GM21786 (cell line): ENCODE measurements at regions not wholly inside any gene's neighbourhood (a gene's known extent, or its start where the extent isn't known, plus 50 kb on each side); places are given as distances from the start of the nearest gene placed in this dataset.
"Not testable (repeated sequence)": the region's sequence is repeated elsewhere in the genome, so short reads cannot be mapped to it uniquely, and the experiment has no call there.

ENCODE experiments used
- ATAC-seq: cut with Tn5 transposase; IDR thresholded peaks from one replicate; pipeline ENCODE4 v1.9.1; 2021; ENCODE audit not compliant: unreplicated experiment

DNA sequence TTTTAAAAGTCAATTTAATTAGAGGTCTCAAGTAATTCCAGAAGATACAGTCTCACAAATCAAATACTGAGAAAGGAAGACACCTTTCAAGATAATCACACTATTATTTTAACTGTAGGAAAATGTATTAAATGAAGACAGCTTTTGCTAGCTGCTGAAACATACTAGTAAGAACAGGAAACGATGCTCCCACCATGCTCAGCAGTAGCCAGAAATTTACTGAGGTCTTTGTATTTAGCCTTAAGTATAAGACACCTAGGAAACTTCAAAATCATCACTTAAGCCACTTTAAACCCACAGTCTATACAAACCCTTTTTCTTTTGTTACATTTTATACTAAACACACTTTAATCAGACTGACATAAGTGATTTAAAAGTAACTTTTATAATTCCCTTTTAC lies 72.7 kb upstream of the NPIPB12 start:
- ATAC-seq, result not testable (repeated sequence)

DNA sequence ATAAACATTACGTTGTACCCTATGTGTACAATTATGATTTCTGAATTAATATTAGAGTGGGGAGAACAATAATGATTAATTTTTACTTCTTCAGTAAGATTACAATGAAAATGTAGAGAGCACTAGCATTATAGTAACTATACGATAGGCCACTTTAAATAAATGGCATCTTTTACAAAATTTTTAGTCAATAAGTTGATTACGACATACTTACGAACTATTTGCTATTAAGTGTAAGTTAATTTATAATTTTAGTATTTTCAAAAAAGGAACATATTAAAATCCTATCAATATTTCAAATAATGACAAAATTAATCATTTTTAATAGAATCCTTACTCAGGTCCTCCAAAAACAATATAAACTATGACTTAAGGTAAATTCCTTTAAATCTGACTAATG lies 75.6 kb upstream of the NPIPB12 start:
- ATAC-seq, result not testable (repeated sequence)

DNA sequence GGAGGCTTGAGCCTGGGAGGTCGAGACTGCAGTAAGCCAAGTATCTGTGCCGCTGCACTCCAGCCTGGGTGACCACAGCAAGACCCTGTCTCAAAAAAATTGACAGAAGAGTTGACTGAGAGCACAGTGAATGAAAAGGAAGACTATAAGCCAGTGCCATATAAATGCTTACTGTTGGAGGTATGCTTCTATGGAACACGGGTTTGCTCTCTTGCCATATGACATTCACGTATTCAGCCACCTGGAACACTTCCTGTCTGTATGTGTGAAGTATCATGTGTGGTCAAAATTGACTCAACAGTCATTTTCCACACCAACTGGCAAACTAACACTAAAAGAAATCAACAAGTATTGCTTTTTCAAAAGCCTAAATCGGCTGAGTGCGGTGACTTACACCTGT lies 71.1 kb upstream of the SPN start:
- not testable (repeated sequence) for ATAC-seq

DNA sequence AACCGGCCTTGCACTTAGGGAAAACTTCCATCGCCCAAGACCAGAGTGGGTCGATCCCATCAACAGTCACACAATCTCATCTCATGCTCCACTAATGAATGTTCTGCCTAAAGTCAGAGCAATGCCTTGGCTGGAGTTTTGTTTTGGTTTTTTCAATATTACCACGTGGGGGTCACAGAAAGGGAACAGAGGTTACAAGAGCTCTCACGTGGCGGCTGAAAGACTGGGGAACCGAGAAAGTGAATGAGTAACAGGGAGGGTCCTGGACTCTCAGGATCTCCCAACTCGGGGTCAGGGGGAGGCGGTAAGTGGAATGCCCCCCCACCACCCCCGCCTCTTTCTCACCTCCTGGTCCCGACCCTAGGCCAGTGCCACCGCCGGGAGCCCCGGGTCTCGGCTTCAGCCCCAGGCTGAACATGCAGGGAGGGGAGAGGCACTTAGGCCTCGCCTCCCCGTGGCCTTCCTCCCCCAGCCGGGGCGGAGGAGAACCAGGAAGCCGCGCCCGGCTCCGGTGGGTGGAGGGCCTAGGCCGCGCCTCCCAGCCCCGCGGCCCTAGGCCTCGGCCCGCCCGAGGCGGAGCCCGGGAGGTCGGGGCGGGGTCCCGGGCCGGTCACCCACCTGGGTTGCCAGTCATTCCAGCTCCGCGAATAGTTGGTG lies 68.7 kb upstream of the SPN start:
- peak; percentile 30 for ATAC-seq

DNA sequence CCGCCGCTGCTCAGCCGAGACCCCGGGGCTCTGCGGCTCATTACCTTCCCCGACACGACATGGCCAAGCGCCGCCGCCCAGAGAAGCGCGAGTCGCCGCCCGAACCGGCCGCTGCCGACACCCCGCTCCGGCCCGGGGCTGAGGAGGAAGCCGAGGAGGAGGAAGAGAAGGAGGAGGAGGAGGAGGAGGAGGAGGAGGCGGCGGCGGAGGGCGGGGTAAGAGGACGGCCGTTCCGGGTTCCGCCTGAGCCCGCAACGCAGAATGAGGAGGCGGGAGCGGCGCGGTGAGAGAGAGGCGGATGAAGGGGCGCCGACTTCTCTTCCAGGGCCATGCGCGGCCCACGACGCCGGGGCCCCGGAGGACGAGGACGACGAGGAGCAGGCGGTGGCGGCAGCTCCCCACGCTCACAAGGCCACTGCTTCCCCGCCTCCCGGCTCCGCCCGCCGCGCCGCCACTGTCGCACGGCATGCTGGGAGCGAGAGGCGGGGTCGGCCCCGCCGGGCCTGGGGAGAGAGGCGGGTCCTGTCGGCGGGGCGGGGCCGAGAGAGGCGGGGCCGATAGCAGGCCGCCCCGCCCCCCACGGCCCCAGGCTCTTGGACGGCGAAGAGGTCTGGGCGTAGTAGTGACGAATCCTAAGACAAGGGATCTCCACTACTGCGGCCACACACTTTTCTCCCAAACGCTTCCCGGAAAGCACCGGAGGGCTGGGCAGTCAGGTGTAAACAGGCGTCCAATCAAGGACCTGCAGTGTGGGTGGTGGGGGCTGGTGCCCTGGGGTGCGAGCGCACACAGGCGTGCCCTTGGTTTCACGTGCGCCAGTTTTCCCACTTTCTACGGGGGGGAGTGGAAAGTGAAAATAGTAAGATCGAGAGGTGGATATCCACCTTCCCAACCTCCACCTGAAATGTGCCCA lies 67.9 kb upstream of the SPN start:
- ATAC-seq, result peak; percentile 61

DNA sequence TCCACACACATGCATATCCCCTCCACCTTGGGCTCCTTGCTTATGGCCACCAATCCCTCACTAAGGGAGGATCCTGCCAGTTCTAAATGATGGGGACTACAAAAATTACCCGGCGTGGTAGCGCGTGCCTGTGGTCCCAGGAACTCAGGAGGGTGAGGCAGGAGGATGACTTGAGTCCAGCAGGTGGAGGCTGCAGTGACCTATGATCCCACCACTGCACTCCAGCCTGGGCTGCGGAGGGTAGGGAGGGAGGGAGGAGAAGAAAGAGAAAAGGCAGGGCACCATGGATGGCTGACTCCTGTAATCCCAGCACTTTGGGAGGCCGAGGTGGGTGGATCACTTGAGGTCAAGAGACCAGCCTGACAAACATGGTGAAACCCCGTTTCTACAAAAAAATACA lies 66.0 kb upstream of the SPN start:
- not testable (repeated sequence) for ATAC-seq

DNA sequence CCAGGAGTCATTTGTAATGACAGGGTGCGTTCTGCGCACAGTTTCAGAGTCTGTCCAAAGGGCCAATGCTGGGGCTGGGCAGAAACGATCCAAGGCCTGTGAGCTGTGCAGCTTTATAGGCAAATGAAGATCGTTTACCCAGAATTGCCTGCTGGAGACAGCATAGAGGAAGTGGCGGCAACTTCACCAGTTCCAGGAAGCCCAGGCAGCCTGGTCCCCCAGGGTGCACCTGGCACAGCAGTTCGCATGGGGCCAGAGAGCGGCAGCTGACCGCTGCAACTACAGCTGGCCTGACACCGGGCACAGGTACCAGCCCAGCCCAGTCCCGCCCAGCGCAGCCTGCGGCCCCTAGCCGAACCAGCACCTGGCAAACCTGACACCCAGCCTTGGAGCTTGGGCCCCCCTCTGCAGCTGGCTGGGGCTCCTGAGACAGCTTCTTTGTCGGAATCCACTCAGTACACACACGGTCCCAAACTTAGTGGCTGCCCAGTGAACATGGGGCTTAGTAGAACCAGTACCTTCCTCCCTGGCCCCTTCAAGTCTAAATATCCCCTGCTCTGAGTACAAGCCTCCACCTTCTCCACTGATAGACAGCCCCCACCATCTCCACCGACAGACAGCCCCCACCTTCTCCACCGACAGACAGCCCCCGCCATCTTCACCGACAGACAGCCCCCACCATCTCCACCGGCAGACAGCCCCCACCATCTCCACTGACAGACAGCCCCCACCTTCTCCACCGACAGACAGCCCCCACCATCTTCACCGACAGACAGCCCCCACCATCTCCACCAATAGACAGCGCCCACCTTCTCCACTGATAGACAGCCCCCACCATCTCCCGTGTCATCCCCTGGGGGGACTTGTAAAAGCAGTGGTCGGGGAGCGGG lies 62.7 kb upstream of the SPN start:
- peak; percentile 39 for ATAC-seq

DNA sequence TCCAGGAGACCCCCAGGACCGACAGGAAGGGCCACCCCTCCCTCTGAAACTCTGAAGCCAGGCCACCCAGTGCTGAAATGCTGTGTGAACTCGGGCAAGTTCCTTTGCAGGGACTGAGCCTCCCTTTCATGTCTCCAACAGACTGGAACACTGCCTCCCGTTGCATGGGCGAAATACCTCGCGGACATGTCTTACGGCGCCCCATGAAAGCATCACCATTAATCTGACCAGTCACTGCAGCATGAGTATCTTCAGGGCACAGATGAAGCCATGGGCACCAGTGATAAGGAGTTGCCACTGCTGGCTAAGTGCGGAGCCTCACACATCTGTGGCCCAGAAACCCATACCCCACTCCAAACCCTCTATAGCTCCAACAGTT lies 60.8 kb upstream of the SPN start:
- not testable (repeated sequence) for ATAC-seq

DNA sequence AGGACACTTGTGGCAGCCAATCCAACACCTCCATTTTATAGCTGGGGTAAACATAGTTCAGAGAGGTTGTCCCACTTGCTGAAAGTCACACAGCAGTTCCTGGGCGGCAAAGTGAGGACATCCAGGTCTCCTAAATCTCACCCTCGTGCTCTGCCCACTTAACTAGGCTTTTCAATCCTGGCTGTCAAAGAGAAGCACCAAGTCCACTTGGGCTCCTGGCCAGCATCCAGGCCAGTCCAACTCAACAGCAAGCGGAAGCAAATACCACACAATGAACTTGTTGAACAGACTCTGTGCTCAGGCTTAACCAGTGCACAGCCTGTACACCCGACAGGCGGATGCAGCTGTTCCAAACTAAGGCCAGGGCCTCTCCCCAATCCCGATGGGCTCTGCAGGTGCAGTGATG lies 60.4 kb upstream of the SPN start:
- ATAC-seq, result not testable (repeated sequence)

DNA sequence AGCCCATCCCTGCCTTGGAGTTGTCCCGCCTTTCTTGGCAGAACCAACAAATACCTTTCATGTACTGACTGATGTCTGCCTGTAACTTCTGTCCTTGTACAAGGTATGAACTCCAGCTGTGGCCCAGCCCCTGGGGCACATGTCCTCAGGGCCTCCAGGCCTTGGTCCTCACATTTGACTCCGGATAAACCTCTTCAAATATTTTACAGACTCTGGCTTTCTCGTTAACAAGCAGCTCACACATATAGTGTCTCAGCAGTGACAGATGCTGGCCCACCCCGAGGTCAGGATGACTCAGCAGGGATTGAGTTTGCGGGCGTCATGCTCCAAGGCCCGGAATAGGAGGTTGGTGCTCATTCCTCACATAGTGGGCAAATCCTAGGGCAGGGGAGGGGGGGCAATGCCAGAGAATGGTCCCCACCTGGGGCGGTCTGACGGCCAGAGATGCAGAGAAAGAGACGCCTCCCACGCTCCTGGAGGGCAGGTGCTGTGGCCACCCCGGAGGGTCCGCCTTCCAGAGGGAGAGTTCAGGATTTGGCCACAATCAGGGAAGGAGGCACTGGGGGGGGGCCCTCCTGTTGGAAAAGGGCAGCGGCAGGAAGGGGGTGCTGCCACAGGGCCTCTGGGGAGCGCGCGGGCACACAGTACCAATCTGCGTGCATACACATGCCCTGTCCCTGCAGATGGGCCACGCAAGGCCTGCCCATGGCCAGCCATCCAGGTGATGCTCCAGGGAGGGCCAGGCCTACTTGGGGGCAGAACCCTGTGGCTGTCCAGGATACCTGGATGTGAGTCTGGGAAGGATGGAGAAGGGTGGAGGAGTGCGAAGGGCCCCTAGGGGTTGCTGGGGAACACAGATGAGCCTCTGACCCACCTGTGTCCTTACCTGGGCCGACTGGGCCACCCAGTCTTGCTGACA lies 58.2 kb upstream of the SPN start:
- not testable (repeated sequence) for ATAC-seq

DNA sequence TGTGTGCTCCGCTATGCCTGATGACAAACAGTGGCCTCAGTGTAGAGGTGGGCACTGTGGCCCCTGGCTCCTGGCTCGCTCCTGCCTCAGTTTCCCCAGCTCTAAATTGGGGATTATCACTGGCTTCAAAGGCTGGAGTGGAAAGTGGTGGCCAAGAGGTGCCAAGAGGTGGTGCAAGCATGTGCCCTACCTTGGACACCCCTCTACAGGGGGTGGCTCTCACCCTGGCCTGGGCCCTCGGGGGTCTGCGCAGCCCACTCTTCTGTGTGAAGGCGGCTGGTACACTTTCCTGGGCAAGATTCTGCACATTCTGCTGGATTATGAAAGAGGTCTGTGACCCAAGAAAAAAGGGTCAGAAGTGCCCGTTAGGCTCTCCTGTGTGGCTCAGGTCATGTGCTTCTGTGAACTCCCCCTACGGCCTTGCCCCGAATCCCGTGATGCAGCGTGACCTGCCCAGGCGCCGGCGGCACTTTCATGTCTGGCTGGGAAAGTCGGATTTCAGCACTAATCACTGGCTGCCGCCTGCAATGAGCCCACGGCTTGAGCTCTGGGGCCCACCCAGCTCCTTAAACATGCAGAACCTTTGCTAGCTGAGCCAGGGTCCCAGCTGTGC lies 57.3 kb upstream of the SPN start:
- not testable (repeated sequence) for ATAC-seq

DNA sequence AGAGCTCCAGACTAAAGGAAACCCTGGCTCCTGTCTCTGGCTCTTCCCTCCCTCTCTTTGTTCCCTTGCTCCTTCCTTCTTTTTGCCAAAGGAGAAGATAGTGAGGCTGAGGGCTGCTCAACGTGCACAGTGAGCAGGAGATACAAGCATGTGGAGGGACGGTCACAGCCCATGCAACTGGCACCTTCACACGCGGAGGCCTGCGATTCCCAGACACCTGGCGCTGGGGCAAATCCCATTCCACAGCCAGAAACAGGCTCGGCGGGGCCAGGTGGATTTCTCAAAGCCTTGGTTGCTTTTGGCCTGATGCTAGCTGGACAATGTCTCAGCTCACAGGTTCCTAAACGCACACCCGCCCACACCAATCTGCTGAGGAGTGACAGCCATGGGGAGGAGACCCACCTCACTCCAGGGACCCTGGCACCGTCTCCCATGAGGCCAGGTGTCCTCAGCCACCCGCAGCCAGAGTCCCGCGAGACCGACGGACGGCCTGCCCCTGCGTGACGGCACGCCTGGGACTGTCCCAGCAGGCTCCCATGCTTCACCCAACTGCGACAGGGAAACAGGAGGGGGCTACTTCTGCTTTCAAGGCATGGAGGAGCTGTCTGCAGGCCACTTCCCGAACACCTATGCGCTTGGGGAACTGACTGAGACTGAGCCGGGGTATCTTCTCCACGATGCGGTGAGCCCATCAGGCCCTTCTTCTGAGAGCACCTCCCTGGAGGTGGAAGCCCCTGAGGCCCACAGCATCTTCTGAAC lies 56.2 kb upstream of the SPN start:
- ATAC-seq, result not testable (repeated sequence)

DNA sequence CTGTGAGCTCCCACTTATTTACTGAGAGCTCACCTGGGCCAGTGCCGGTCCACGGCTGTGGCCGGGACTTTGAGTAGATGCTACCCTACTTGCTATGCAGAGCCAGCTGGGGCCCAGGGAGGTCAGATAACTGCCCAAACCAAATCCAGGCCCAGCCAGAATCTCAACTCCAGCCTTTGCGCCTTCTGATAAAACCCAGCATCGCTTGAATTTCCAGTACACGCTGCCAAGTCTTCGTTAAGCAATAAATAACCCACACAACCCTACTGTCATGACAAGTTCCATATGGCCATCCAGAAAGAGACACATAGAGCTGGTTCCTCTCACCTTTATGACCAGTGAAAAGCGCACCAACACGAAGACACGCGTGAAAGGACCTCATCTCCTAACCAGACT lies 55.6 kb upstream of the SPN start:
- ATAC-seq, result not testable (repeated sequence)

DNA sequence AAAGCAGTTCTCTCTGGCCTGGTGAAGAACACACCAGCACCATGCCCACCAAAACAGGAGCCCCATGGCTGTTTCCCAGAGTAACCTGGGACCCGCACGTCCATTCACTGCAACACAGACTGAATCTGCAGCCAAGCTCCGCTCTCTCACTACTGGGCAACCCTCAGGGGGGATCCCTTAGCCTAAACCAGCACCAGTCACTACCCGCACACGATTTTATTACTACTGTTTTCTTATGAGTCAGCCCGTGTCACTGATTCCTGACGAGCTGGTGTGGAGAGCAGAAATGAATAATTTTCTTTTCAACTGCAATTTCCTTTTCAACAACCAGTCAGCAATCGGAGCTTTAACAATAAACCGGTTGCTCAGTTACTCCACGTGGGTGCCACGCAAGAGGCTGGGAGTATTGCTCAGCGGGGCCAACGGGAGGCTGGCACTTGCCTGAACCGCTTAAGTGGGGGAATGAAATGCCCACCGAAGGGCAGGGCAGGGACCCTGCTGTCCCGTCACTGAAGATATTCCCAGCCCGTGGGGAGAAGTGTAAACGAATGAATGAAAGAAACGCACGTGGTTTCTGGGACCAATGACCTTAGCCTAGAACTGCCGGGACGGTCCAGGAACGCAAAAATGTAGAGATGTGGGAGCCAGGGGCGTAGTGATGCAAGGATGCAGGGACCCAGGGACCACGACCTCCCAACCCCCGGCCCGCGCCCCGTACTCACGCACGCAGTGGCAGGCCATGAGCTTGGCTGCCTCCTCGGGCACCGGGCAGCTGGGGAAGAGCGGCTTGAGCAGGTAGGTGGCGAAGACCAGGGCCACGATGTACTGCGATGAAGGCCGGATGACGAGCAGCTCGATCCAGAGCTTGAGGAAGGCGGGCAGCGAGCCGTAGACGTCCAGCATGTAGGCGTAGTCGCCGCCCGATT lies 50.4 kb upstream of the SPN start:
- ATAC-seq, result not testable (repeated sequence)
